ENCODE measurements at regions not wholly inside any gene's neighbourhood (a gene's known extent, or its start where the extent isn't known, plus 50 kb on each side); places are given as distances from the start of the nearest gene placed in this dataset.

GRCh38 chr5:110346893-110347358, 379.5 kb downstream of the TMEM232 start (continued):
- no peak for TF ChIP-seq KDM5A (IDR thresholded peaks at IDR 0.05; ENCODE audit: low read length)
- TF ChIP-seq POLR2AphosphoS5 (IDR thresholded peaks at IDR 0.05; ENCODE audit: low read depth, low read length) = no peak
- TF ChIP-seq BCL11A (IDR thresholded peaks at IDR 0.05; ENCODE audit: low read depth in 2 of 2, low read length in 2 of 2) = no peak
